Brain microvascular endothelial cell (primary cell): ENCODE measurements at regions not wholly inside any gene's neighbourhood (a gene's known extent, or its start where the extent isn't known, plus 50 kb on each side); places are given as distances from the start of the nearest gene placed in this dataset.
A peak's percentile ranks its signal among the peaks of the same experiment; 100 is the strongest.

Source experiments
- DNase-seq: peaks from one replicate; pipeline ENCODE4 v3.0.0-alpha.2; 2020
- H3K27ac ChIP-seq: fragments of 250-450 bp; sonication (Bioruptor Pico); 2 replicates; pipeline ENCODE4 v1.5.1; 2020; ENCODE audit warnings: mild to moderate bottlenecking, moderate library complexity
- H3K27me3 ChIP-seq: fragments of 250-450 bp; sonication (Bioruptor Pico); replicated peaks from 2 replicates; pipeline ENCODE4 v1.5.1; 2020; ENCODE audit warnings: mild to moderate bottlenecking
- H3K36me3 ChIP-seq: fragments of 250-450 bp; sonication (Bioruptor Pico); replicated peaks from 2 replicates; pipeline ENCODE4 v1.5.1; 2020; ENCODE audit warnings: mild to moderate bottlenecking
- H3K4me3 ChIP-seq: 2 replicates; pipeline ENCODE4 v1.5.1; 2011; ENCODE audit warnings: low read depth, mild to moderate bottlenecking, control low read depth, low read length, moderate library complexity
- CTCF ChIP-seq: IDR thresholded peaks from 2 replicates; pipeline ENCODE4 v1.5.1; 2011; ENCODE audit warnings: low read depth, mild to moderate bottlenecking, moderate library complexity, low read length, control low read depth, inconsistent platforms; ENCODE audit errors: missing control alignments
- in situ Hi-C: cut with HindIII; loops from 2 replicates; pipeline ENCODE4 v1.10.0; 2017; ENCODE audit warnings: low sequenced_read_pairs, low pct_ligation_motif_present

- Histone ChIP-seq H3K4me3 (no peak overlapping the region), H3K36me3 (no peaks in the 10 kb centered on the region), H3K27me3 (no peaks in the 10 kb centered on the region), H3K27ac (no peak overlapping the region)
- peak; percentile 46 for DNase-seq
- in situ Hi-C loops, result no loop called here
- TF ChIP-seq CTCF, result no peak
Measured at GRCh38 chr13:50401721-50402465, 386.6 kb downstream of the KCNRG start.

- H3K36me3 ChIP-seq, result no peaks in the 10 kb centered on the region
- TF ChIP-seq CTCF, result no peak
- no peak for DNase-seq
- no peak overlapping the region for H3K4me3 ChIP-seq
- H3K27ac ChIP-seq, result no peak overlapping the region
- in situ Hi-C loops, result no loop called here
- H3K27me3 ChIP-seq, result no peaks in the 10 kb centered on the region
Measured at GRCh38 chr13:50403311-50403710, 388.1 kb downstream of the KCNRG start.

GRCh38 chr13:50404116-50404515 is 388.9 kb downstream of the KCNRG start:
- Histone ChIP-seq H3K4me3 (no peak overlapping the region), H3K27ac (no peak overlapping the region), H3K36me3 (no peaks in the 10 kb centered on the region), H3K27me3 (no peaks in the 10 kb centered on the region)
- in situ Hi-C loops, result no loop called here
- TF ChIP-seq CTCF, result no peak
- no peak for DNase-seq

- no peak for TF ChIP-seq CTCF
- H3K4me3 ChIP-seq, result no peak overlapping the region
- no peaks in the 10 kb centered on the region for H3K36me3 ChIP-seq
- no peak for DNase-seq
- H3K27me3 ChIP-seq, result no peaks in the 10 kb centered on the region
- in situ Hi-C loops, result no loop called here
- no peak overlapping the region for H3K27ac ChIP-seq
Measured at GRCh38 chr13:50404769-50405168, 389.5 kb downstream of the KCNRG start.

GRCh38 chr13:50406831-50407230 is 391.6 kb downstream of the KCNRG start:
- H3K27me3 ChIP-seq, result no peaks in the 10 kb centered on the region
- no peak for TF ChIP-seq CTCF
- in situ Hi-C loops, result no loop called here
- H3K27ac ChIP-seq, result no peak overlapping the region
- H3K36me3 ChIP-seq, result no peaks in the 10 kb centered on the region
- no peak overlapping the region for H3K4me3 ChIP-seq
- no peak for DNase-seq

- no peak for DNase-seq
- TF ChIP-seq CTCF, result no peak
- in situ Hi-C loops, result no loop called here
- no peak overlapping the region for H3K27ac ChIP-seq
- H3K27me3 ChIP-seq, result no peaks in the 10 kb centered on the region
- no peak overlapping the region for H3K4me3 ChIP-seq
- no peaks in the 10 kb centered on the region for H3K36me3 ChIP-seq
Measured at GRCh38 chr13:50408068-50408467, 392.8 kb downstream of the KCNRG start.
